Neural cell (in vitro differentiated cells): ENCODE measurements at regions not wholly inside any gene's neighbourhood (a gene's known extent, or its start where the extent isn't known, plus 50 kb on each side); places are given as distances from the start of the nearest gene placed in this dataset.

Experiments
- H2AFZ ChIP-seq: fragments of 200-600, 300-800 bp; sonication (generic), shearing (Covaris generic); 2 replicates; pipeline ENCODE4 v1.6.0; 2014; ENCODE audit warnings: low read depth, mild to moderate bottlenecking, antibody characterized with exemption, low read length, moderate library complexity
- H3F3A ChIP-seq: fragments of 200-600 bp; shearing (Covaris generic); 2 replicates; pipeline ENCODE4 v1.6.1; 2016; ENCODE audit warnings: mild to moderate bottlenecking, moderate library complexity, mixed read lengths, antibody characterized with exemption, low read length; ENCODE audit not compliant: insufficient read depth, poor library complexity, severe bottlenecking
- H3K27ac ChIP-seq: fragments of 200-600, 300-800 bp; sonication (generic), shearing (Covaris generic); 2 replicates; pipeline ENCODE4 v1.5.1; 2014; ENCODE audit warnings: mild to moderate bottlenecking, low read length, moderate library complexity
- H3K27me3 ChIP-seq: fragments of 300-800, 200-600 bp; sonication (generic), shearing (Covaris generic); 2 replicates; pipeline ENCODE4 v1.6.0; 2014; ENCODE audit warnings: mild to moderate bottlenecking, low read depth, low read length, moderate library complexity; ENCODE audit not compliant: insufficient read depth
- H3K36me3 ChIP-seq: fragments of 300-800, 200-600 bp; sonication (generic), shearing (Covaris generic); 2 replicates; pipeline ENCODE4 v1.5.1; 2014; ENCODE audit warnings: mild to moderate bottlenecking, antibody characterized with exemption, low read length, moderate library complexity; ENCODE audit not compliant: insufficient read depth
- H3K4me2 ChIP-seq: fragments of 300-800, 200-600 bp; sonication (generic), shearing (Covaris generic); 2 replicates; pipeline ENCODE4 v1.6.0; 2014; ENCODE audit warnings: mild to moderate bottlenecking, low read length
- H3K4me3 ChIP-seq: fragments of 300-800, 200-600 bp; sonication (generic), shearing (Covaris generic); 2 replicates; pipeline ENCODE4 v1.5.1; 2014; ENCODE audit warnings: mild to moderate bottlenecking, low read length, moderate library complexity
- H3K79me2 ChIP-seq: fragments of 200-600 bp; shearing (Covaris generic); replicated peaks from 2 replicates; pipeline ENCODE4 v1.6.0; 2014; ENCODE audit warnings: mild to moderate bottlenecking, low read length, moderate library complexity; ENCODE audit not compliant: insufficient read depth
- H3K9ac ChIP-seq: fragments of 300-800, 200-600 bp; sonication (generic), shearing (Covaris generic); 2 replicates; pipeline ENCODE4 v1.6.1; 2016; ENCODE audit warnings: mild to moderate bottlenecking, low read length, mixed read lengths
- H3K9me2 ChIP-seq: fragments of 200-600 bp; shearing (Covaris generic); 2 replicates; pipeline ENCODE4 v1.6.1; 2016; ENCODE audit warnings: mild to moderate bottlenecking, low read length, mixed read lengths; ENCODE audit not compliant: insufficient read depth
- H3K9me3 ChIP-seq: fragments of 200-600, 300-800 bp; sonication (generic), shearing (Covaris generic); 2 replicates; pipeline ENCODE4 v1.6.1; 2016; ENCODE audit warnings: mild to moderate bottlenecking, mixed run types, low read length, moderate library complexity, mixed read lengths
- H4K20me1 ChIP-seq: fragments of 200-600 bp; shearing (Covaris generic); 2 replicates; pipeline ENCODE4 v1.6.1; 2016; ENCODE audit warnings: mild to moderate bottlenecking, mixed run types; ENCODE audit not compliant: insufficient read depth
- EP300 ChIP-seq: fragments of 450-650 bp; conservative IDR thresholded peaks from 2 replicates; pipeline ENCODE4 v1.6.1; 2014; ENCODE audit warnings: antibody characterized with exemption, mild to moderate bottlenecking, moderate library complexity; ENCODE audit not compliant: poor library complexity, severe bottlenecking
- EZH2 ChIP-seq: fragments of 200-600, 300-800 bp; shearing (Covaris generic), sonication (generic); IDR thresholded peaks from 2 replicates; pipeline ENCODE4 v1.6.1; 2014; ENCODE audit warnings: antibody characterized with exemption, low read length, borderline replicate concordance, mild to moderate bottlenecking; ENCODE audit not compliant: insufficient read depth, poor library complexity, severe bottlenecking
- MXI1 ChIP-seq: fragments of 450-650 bp; conservative IDR thresholded peaks from 2 replicates; pipeline ENCODE4 v1.6.1; 2014; ENCODE audit warnings: antibody characterized with exemption, mild to moderate bottlenecking; ENCODE audit not compliant: poor library complexity, severe bottlenecking
- POLR2AphosphoS5 ChIP-seq: IDR thresholded peaks from 2 replicates; pipeline ENCODE4 v1.6.1; 2012
- RAD21 ChIP-seq: fragments of 450-650 bp; conservative IDR thresholded peaks from 2 replicates; pipeline ENCODE4 v1.6.1; 2014; ENCODE audit warnings: antibody characterized with exemption, mild to moderate bottlenecking, moderate library complexity
- SMC3 ChIP-seq: fragments of 450-650 bp; conservative IDR thresholded peaks from 2 replicates; pipeline ENCODE4 v1.6.1; 2014; ENCODE audit warnings: antibody characterized with exemption, mild to moderate bottlenecking, moderate library complexity; ENCODE audit not compliant: poor library complexity
- TAF1 ChIP-seq: IDR thresholded peaks from 2 replicates; pipeline ENCODE4 v1.6.1; 2012; ENCODE audit warnings: low read depth
- TF ChIP-seq, protein P1 (sequence below): fragments of 450-650 bp; IDR thresholded peaks from 2 replicates; pipeline ENCODE4 v1.5.1; 2014; ENCODE audit warnings: antibody characterized with exemption, mild to moderate bottlenecking, moderate library complexity; ENCODE audit not compliant: poor library complexity, severe bottlenecking
- TF ChIP-seq, protein P2 (sequence below): IDR thresholded peaks from 2 replicates; pipeline ENCODE4 v1.6.1; 2012; ENCODE audit warnings: borderline replicate concordance

- no peaks in the 10 kb centered on the region for H3K9me2 ChIP-seq
- no peaks in the 10 kb centered on the region for H3F3A ChIP-seq
- no peaks in the 10 kb centered on the region for H3K9me3 ChIP-seq
- no peak overlapping the region for H3K4me2 ChIP-seq
- no peaks in the 10 kb centered on the region for H3K36me3 ChIP-seq
- no peaks in the 10 kb centered on the region for H4K20me1 ChIP-seq
- H3K9ac ChIP-seq, result no peak overlapping the region
- no peaks in the 10 kb centered on the region for H3K27me3 ChIP-seq
- H3K79me2 ChIP-seq, result no peaks in the 10 kb centered on the region
- TF ChIP-seq RAD21 (no peak), EP300 (no peak), MXI1 (no peak), TAF1 (no peak), POLR2AphosphoS5 (no peak), SMC3 (no peak), EZH2 (no peak)
- TF ChIP-seq, protein P1, sequence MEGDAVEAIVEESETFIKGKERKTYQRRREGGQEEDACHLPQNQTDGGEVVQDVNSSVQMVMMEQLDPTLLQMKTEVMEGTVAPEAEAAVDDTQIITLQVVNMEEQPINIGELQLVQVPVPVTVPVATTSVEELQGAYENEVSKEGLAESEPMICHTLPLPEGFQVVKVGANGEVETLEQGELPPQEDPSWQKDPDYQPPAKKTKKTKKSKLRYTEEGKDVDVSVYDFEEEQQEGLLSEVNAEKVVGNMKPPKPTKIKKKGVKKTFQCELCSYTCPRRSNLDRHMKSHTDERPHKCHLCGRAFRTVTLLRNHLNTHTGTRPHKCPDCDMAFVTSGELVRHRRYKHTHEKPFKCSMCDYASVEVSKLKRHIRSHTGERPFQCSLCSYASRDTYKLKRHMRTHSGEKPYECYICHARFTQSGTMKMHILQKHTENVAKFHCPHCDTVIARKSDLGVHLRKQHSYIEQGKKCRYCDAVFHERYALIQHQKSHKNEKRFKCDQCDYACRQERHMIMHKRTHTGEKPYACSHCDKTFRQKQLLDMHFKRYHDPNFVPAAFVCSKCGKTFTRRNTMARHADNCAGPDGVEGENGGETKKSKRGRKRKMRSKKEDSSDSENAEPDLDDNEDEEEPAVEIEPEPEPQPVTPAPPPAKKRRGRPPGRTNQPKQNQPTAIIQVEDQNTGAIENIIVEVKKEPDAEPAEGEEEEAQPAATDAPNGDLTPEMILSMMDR, result no peak
- TF ChIP-seq, protein P2, sequence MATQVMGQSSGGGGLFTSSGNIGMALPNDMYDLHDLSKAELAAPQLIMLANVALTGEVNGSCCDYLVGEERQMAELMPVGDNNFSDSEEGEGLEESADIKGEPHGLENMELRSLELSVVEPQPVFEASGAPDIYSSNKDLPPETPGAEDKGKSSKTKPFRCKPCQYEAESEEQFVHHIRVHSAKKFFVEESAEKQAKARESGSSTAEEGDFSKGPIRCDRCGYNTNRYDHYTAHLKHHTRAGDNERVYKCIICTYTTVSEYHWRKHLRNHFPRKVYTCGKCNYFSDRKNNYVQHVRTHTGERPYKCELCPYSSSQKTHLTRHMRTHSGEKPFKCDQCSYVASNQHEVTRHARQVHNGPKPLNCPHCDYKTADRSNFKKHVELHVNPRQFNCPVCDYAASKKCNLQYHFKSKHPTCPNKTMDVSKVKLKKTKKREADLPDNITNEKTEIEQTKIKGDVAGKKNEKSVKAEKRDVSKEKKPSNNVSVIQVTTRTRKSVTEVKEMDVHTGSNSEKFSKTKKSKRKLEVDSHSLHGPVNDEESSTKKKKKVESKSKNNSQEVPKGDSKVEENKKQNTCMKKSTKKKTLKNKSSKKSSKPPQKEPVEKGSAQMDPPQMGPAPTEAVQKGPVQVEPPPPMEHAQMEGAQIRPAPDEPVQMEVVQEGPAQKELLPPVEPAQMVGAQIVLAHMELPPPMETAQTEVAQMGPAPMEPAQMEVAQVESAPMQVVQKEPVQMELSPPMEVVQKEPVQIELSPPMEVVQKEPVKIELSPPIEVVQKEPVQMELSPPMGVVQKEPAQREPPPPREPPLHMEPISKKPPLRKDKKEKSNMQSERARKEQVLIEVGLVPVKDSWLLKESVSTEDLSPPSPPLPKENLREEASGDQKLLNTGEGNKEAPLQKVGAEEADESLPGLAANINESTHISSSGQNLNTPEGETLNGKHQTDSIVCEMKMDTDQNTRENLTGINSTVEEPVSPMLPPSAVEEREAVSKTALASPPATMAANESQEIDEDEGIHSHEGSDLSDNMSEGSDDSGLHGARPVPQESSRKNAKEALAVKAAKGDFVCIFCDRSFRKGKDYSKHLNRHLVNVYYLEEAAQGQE, result no peak
- H2AFZ ChIP-seq, result no peak overlapping the region
- no peak overlapping the region for H3K27ac ChIP-seq
- no peak overlapping the region for H3K4me3 ChIP-seq
Observed at GRCh38 chr2:223460209-223460608, 142.0 kb downstream of the SCG2 start.

DNA sequence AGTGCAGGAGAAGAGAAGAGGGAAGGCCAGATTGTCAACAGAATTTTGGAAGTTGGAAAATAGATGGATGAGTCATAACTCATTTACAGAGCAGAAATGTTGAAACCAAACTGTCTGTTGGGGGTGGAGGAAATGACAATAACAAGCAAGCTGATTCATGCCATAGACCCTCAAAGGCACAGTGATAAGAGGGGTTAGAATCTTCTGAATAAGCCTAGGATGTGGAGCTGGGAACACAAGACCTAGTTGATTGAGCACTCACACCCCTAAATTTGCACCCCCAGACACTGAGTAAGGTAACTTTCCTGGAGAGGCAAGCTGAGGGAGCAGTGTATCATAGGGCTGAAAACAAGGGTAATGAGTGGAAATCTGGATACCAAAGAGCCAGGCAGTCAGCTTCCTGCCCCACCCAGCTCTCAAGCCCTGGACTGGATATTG, 141.4 kb downstream of the SCG2 start:
- Histone ChIP-seq H3K27me3 (no peaks in the 10 kb centered on the region), H3K9ac (no peak overlapping the region), H3K9me3 (no peaks in the 10 kb centered on the region), H3K4me2 (no peak overlapping the region), H3K36me3 (no peaks in the 10 kb centered on the region), H3K4me3 (no peak overlapping the region), H3K27ac (no peak overlapping the region), H2AFZ (no peak overlapping the region), H3F3A (no peaks in the 10 kb centered on the region), H3K9me2 (no peaks in the 10 kb centered on the region), H4K20me1 (no peaks in the 10 kb centered on the region), H3K79me2 (no peaks in the 10 kb centered on the region)
- TF ChIP-seq SMC3, result no peak
- TF ChIP-seq EZH2, result no peak
- no peak for TF ChIP-seq RAD21

DNA sequence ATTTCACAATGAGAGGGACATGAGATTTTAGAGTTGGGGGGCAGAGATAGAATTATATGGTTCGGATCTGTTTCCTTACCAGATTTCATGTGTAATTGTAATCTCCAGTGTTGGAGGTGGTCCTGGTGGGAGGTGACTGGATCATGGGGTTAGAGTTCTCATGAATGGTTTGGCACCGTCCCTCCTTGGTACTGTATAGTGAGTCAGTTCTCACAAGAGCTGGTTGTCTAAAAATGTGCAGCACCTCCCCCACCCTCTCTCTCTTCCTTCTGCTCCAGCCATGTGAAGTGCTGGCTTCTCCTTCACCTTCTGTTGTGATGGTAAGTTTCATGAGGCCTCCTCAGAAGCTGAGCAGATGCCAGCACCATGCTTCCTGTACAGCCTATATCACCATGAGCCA, 138.1 kb downstream of the SCG2 start:
- Histone ChIP-seq H3K9ac (no peak overlapping the region), H3K27me3 (no peaks in the 10 kb centered on the region), H3K79me2 (no peaks in the 10 kb centered on the region), H3F3A (no peaks in the 10 kb centered on the region), H3K9me3 (no peaks in the 10 kb centered on the region), H3K4me3 (no peak overlapping the region), H3K36me3 (no peaks in the 10 kb centered on the region), H3K27ac (no peak overlapping the region), H4K20me1 (no peaks in the 10 kb centered on the region), H2AFZ (no peak overlapping the region), H3K4me2 (no peak overlapping the region), H3K9me2 (no peaks in the 10 kb centered on the region)
- TF ChIP-seq EP300 (no peak), SMC3 (no peak), TAF1 (no peak), POLR2AphosphoS5 (no peak), MXI1 (no peak), EZH2 (no peak), RAD21 (no peak)
- TF ChIP-seq, protein P1, result no peak
- TF ChIP-seq, protein P2, result no peak
